ENCODE measurements at regions not wholly inside any gene's neighbourhood (a gene's known extent, or its start where the extent isn't known, plus 50 kb on each side); places are given as distances from the start of the nearest gene placed in this dataset.

DNA sequence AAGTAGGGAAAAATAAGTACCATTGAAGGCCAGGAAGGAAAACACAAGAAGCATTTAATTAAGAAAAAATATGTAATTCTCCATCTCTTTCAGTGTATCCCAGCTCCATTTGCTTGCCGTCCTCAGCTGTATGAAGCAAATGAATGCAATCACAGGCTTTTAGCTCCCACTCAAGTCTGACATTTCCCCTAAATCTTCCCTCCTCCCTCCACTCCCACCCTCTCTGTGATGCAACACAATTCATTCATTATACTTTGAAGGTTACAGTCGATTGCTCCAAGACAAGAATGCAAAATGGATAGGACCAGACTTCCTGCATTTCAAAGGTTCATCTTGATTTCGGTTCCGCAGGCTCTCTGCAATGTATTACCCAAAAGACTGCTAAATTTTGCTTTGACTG is 172.7 kb upstream of the SERPINE2 start:
- TF ChIP-seq, protein P1, sequence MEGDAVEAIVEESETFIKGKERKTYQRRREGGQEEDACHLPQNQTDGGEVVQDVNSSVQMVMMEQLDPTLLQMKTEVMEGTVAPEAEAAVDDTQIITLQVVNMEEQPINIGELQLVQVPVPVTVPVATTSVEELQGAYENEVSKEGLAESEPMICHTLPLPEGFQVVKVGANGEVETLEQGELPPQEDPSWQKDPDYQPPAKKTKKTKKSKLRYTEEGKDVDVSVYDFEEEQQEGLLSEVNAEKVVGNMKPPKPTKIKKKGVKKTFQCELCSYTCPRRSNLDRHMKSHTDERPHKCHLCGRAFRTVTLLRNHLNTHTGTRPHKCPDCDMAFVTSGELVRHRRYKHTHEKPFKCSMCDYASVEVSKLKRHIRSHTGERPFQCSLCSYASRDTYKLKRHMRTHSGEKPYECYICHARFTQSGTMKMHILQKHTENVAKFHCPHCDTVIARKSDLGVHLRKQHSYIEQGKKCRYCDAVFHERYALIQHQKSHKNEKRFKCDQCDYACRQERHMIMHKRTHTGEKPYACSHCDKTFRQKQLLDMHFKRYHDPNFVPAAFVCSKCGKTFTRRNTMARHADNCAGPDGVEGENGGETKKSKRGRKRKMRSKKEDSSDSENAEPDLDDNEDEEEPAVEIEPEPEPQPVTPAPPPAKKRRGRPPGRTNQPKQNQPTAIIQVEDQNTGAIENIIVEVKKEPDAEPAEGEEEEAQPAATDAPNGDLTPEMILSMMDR (IDR thresholded peaks at IDR 0.05), result no peak
- TF ChIP-seq POLR2A (IDR thresholded peaks at IDR 0.05), result no peak

Data from lower leg skin (tissue), 3 donors.